ENCODE measurements at regions not wholly inside any gene's neighbourhood (a gene's known extent, or its start where the extent isn't known, plus 50 kb on each side); places are given as distances from the start of the nearest gene placed in this dataset.
"Not testable (repeated sequence)": the region's sequence is repeated elsewhere in the genome, so short reads cannot be mapped to it uniquely, and the experiment has no call there.

DNA sequence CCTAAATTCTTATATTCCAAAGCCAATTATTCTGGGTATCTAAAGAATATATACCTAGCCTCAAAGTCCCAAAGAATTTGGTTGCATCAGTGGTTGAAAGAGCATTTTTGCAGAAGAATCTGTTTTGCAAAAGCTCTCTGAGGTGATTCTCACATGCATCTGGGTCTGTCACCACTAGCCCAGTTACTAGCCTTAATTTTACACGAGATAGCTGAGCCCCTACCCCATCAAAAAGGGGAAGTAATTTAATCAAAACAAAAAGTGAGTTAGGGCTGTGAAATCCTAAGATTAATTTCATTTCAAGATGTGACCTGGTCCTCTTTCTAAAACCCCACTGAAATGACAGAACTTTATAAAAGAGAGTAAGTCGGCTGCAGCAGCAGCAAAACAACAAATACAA is 53.7 kb upstream of the ZSCAN2 start:
- not testable (repeated sequence) for DNase-seq (ENCODE audit: low read depth)

DNA sequence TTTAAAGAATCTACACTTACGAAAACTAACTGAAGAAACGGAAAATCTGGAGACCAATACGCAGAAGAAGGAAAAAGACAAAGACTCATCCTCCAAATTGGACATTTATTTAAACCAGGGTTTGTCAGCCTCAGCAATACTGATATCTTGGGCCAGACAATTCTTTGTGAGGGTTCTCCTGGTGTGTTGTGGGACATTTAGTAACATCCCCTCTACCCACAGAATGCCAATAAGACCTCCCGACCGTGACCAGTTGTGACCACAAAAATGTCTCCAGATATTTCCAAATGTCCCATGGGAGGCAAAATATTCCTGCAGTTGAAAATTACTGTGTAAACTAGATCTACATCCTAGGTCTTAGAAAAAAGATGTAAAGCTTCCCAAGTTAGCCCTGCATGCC is 50.3 kb upstream of the ZSCAN2 start:
- not testable (repeated sequence) for DNase-seq (ENCODE audit: low read depth)

All from stimulated activated CD8-positive, alpha-beta memory T cell treated with anti-CD3 and anti-CD28 coated beads, Interleukin-4, amount 100 ng/mL, for 24 hours (primary cell).